Glutamatergic neuron (in vitro differentiated cells): ENCODE measurements at regions not wholly inside any gene's neighbourhood (a gene's known extent, or its start where the extent isn't known, plus 50 kb on each side); places are given as distances from the start of the nearest gene placed in this dataset.

Source experiments
- DNase-seq: peaks from one replicate; pipeline ENCODE4 v3.0.0; 2022
- H3K27ac Mint-ChIP-seq: one replicate; pipeline ENCODE4 v1.8.0; 2020; ENCODE audit warnings: mild to moderate bottlenecking, mixed read lengths, inconsistent platforms; ENCODE audit not compliant: unreplicated experiment
- H3K27me3 Mint-ChIP-seq: one replicate; pipeline ENCODE4 v1.8.0; 2020; ENCODE audit warnings: mild to moderate bottlenecking, moderate library complexity, mixed read lengths, inconsistent platforms; ENCODE audit not compliant: unreplicated experiment
- H3K36me3 Mint-ChIP-seq: one replicate; pipeline ENCODE4 v1.8.0; 2020; ENCODE audit warnings: mild to moderate bottlenecking, mixed read lengths, inconsistent platforms; ENCODE audit not compliant: unreplicated experiment
- H3K4me1 Mint-ChIP-seq: one replicate; pipeline ENCODE4 v1.8.0; 2020; ENCODE audit warnings: mild to moderate bottlenecking, low read depth, mixed read lengths, inconsistent platforms; ENCODE audit not compliant: unreplicated experiment
- H3K4me3 Mint-ChIP-seq: one replicate; pipeline ENCODE4 v1.8.0; 2020; ENCODE audit warnings: mild to moderate bottlenecking, mixed read lengths, inconsistent platforms; ENCODE audit not compliant: unreplicated experiment
- H3K9me3 Mint-ChIP-seq: one replicate; pipeline ENCODE4 v1.8.0; 2020; ENCODE audit warnings: mild to moderate bottlenecking, moderate library complexity, mixed read lengths, inconsistent platforms; ENCODE audit not compliant: unreplicated experiment
- CTCF ChIP-seq: fragments of 200-600 bp; sonication (generic); IDR thresholded peaks from one replicate; pipeline ENCODE4 v1.5.0; 2021; ENCODE audit not compliant: partially characterized antibody, unreplicated experiment

- H3K4me1 Mint-ChIP-seq: peaks cover 9% of the 10 kb centered on the region
- no peaks in the 10 kb centered on the region for H3K36me3 Mint-ChIP-seq
- no peak for TF ChIP-seq CTCF
- H3K9me3 Mint-ChIP-seq: peaks cover 4% of the 10 kb centered on the region
- H3K4me3 Mint-ChIP-seq: no peak overlapping the region
- no peak overlapping the region for H3K27ac Mint-ChIP-seq
- no peak for DNase-seq
- H3K27me3 Mint-ChIP-seq: no peaks in the 10 kb centered on the region
Measured at GRCh38 chr2:238659231-238659630, 188.7 kb upstream of the TWIST2 start.

GRCh38 chr2:238663586-238663985 is 184.3 kb upstream of the TWIST2 start:
- H3K27me3 Mint-ChIP-seq: no peaks in the 10 kb centered on the region
- H3K4me1 Mint-ChIP-seq: no peaks in the 10 kb centered on the region
- H3K4me3 Mint-ChIP-seq: no peak overlapping the region
- peaks cover 4% of the 10 kb centered on the region for H3K9me3 Mint-ChIP-seq
- TF ChIP-seq CTCF: no peak
- H3K36me3 Mint-ChIP-seq: peaks cover 4% of the 10 kb centered on the region
- H3K27ac Mint-ChIP-seq: no peak overlapping the region
- DNase-seq: no peak

- Mint-ChIP-seq H3K27ac (no peak overlapping the region), H3K4me3 (no peak overlapping the region), H3K9me3 (peaks cover 4% of the 10 kb centered on the region), H3K36me3 (peaks cover 4% of the 10 kb centered on the region), H3K27me3 (no peaks in the 10 kb centered on the region), H3K4me1 (no peaks in the 10 kb centered on the region)
- DNase-seq: no peak
- no peak for TF ChIP-seq CTCF
Measured at GRCh38 chr2:238665919-238666318, 182.0 kb upstream of the TWIST2 start.

- Mint-ChIP-seq H3K27me3 (no peaks in the 10 kb centered on the region), H3K4me3 (no peak overlapping the region), H3K36me3 (peaks cover 4% of the 10 kb centered on the region), H3K9me3 (peaks cover 4% of the 10 kb centered on the region), H3K4me1 (no peaks in the 10 kb centered on the region), H3K27ac (no peak overlapping the region)
- DNase-seq: no peak
- TF ChIP-seq CTCF: no peak
Measured at GRCh38 chr2:238666543-238666942, 181.3 kb upstream of the TWIST2 start.

GRCh38 chr2:238667008-238667407 is 180.9 kb upstream of the TWIST2 start:
- no peak for TF ChIP-seq CTCF
- H3K36me3 Mint-ChIP-seq: peaks cover 4% of the 10 kb centered on the region
- DNase-seq: no peak
- no peaks in the 10 kb centered on the region for H3K4me1 Mint-ChIP-seq
- H3K27ac Mint-ChIP-seq: no peak overlapping the region
- no peaks in the 10 kb centered on the region for H3K27me3 Mint-ChIP-seq
- H3K4me3 Mint-ChIP-seq: no peak overlapping the region
- peaks cover 4% of the 10 kb centered on the region for H3K9me3 Mint-ChIP-seq
